ENCODE measurements at regions not wholly inside any gene's neighbourhood (a gene's known extent, or its start where the extent isn't known, plus 50 kb on each side); places are given as distances from the start of the nearest gene placed in this dataset.
"Not testable (repeated sequence)": the region's sequence is repeated elsewhere in the genome, so short reads cannot be mapped to it uniquely, and the experiment has no call there.

- not testable (repeated sequence) for DNase-seq (ENCODE audit: low read depth); H3K4me3 ChIP-seq (ENCODE audit: control insufficient read depth, low read depth, low read length)
These were observed 473.3 kb downstream of the SPATA31A6 start for GRCh38 chr9:42656789-42657188.

GRCh38 chr9:42657496-42657895 lies 474.0 kb downstream of the SPATA31A6 start:
- not testable (repeated sequence) for H3K4me3 ChIP-seq (ENCODE audit: control insufficient read depth, low read depth, low read length); DNase-seq (ENCODE audit: low read depth)

GRCh38 chr9:42697146-42697545 lies 513.7 kb downstream of the SPATA31A6 start:
- H3K4me3 ChIP-seq (ENCODE audit: control insufficient read depth, low read depth, low read length); DNase-seq (ENCODE audit: low read depth): not testable (repeated sequence)

GRCh38 chr9:42702890-42703289 lies 519.4 kb downstream of the SPATA31A6 start:
- not testable (repeated sequence) for H3K4me3 ChIP-seq (ENCODE audit: control insufficient read depth, low read depth, low read length); DNase-seq (ENCODE audit: low read depth)

- not testable (repeated sequence) for H3K4me3 ChIP-seq (ENCODE audit: control insufficient read depth, low read depth, low read length); DNase-seq (ENCODE audit: low read depth)
These were observed 541.7 kb downstream of the SPATA31A6 start for GRCh38 chr9:42724841-42725835.

GRCh38 chr9:42743030-42743814 lies 559.8 kb downstream of the SPATA31A6 start:
- not testable (repeated sequence) for H3K4me3 ChIP-seq (ENCODE audit: control insufficient read depth, low read depth, low read length)
- peak; percentile 31 for DNase-seq (ENCODE audit: low read depth)
- TF ChIP-seq CTCF (IDR thresholded peaks at IDR 0.05; ENCODE audit: control insufficient read depth, insufficient read depth, low read depth, low read length, missing control alignments): peak; percentile 82

GRCh38 chr9:42757251-42757650 lies 573.8 kb downstream of the SPATA31A6 start:
- not testable (repeated sequence) for DNase-seq (ENCODE audit: low read depth); H3K4me3 ChIP-seq (ENCODE audit: control insufficient read depth, low read depth, low read length)

- not testable (repeated sequence) for DNase-seq (ENCODE audit: low read depth); H3K4me3 ChIP-seq (ENCODE audit: control insufficient read depth, low read depth, low read length)
These were observed 575.9 kb downstream of the SPATA31A6 start for GRCh38 chr9:42759320-42759719.

GRCh38 chr9:42782201-42782600 lies 598.7 kb downstream of the SPATA31A6 start:
- DNase-seq (ENCODE audit: low read depth); H3K4me3 ChIP-seq (ENCODE audit: control insufficient read depth, low read depth, low read length): not testable (repeated sequence)

GRCh38 chr9:42792725-42793124 lies 609.3 kb downstream of the SPATA31A6 start:
- not testable (repeated sequence) for H3K4me3 ChIP-seq (ENCODE audit: control insufficient read depth, low read depth, low read length); DNase-seq (ENCODE audit: low read depth)

GRCh38 chr9:42798571-42798970 lies 615.1 kb downstream of the SPATA31A6 start:
- not testable (repeated sequence) for H3K4me3 ChIP-seq (ENCODE audit: control insufficient read depth, low read depth, low read length); DNase-seq (ENCODE audit: low read depth)

- DNase-seq (ENCODE audit: low read depth); H3K4me3 ChIP-seq (ENCODE audit: control insufficient read depth, low read depth, low read length): not testable (repeated sequence)
These were observed 619.3 kb downstream of the SPATA31A6 start for GRCh38 chr9:42802716-42803115.

GRCh38 chr9:42806674-42807073 lies 623.2 kb downstream of the SPATA31A6 start:
- H3K4me3 ChIP-seq (ENCODE audit: control insufficient read depth, low read depth, low read length); DNase-seq (ENCODE audit: low read depth): not testable (repeated sequence)

- H3K4me3 ChIP-seq (ENCODE audit: control insufficient read depth, low read depth, low read length); DNase-seq (ENCODE audit: low read depth): not testable (repeated sequence)
These were observed 638.0 kb downstream of the SPATA31A6 start for GRCh38 chr9:42821468-42821867.

- not testable (repeated sequence) for H3K4me3 ChIP-seq (ENCODE audit: control insufficient read depth, low read depth, low read length); DNase-seq (ENCODE audit: low read depth)
These were observed 664.7 kb downstream of the SPATA31A6 start for GRCh38 chr9:42848156-42848555.

- not testable (repeated sequence) for H3K4me3 ChIP-seq (ENCODE audit: control insufficient read depth, low read depth, low read length); DNase-seq (ENCODE audit: low read depth)
These were observed 667.6 kb downstream of the SPATA31A6 start for GRCh38 chr9:42850896-42851693.

GRCh38 chr9:42851701-42852100 lies 668.2 kb downstream of the SPATA31A6 start:
- not testable (repeated sequence) for DNase-seq (ENCODE audit: low read depth); H3K4me3 ChIP-seq (ENCODE audit: control insufficient read depth, low read depth, low read length)

All from AG09309 (cell line).